ENCODE measurements at regions not wholly inside any gene's neighbourhood (a gene's known extent, or its start where the extent isn't known, plus 50 kb on each side); places are given as distances from the start of the nearest gene placed in this dataset.

GRCh38 chr2:128437204-128437565, 118.5 kb upstream of the HS6ST1 start:
- peak; percentile 55 for DNase-seq

- no peak for DNase-seq
Observed at GRCh38 chr2:128438091-128438490, 119.4 kb upstream of the HS6ST1 start.

GRCh38 chr2:128438586-128438985, 119.9 kb upstream of the HS6ST1 start:
- DNase-seq = no peak

GRCh38 chr2:128439031-128439790, 120.5 kb upstream of the HS6ST1 start:
- DNase-seq = no peak

GRCh38 chr2:128439791-128440665, 121.4 kb upstream of the HS6ST1 start:
- no peak for DNase-seq

GRCh38 chr2:128440666-128441340, 122.1 kb upstream of the HS6ST1 start:
- DNase-seq = no peak

GRCh38 chr2:128441341-128442052, 122.8 kb upstream of the HS6ST1 start:
- no peak for DNase-seq

GRCh38 chr2:128442053-128442751, 123.5 kb upstream of the HS6ST1 start:
- no peak for DNase-seq

GRCh38 chr2:128442891-128443302, 124.2 kb upstream of the HS6ST1 start:
- no peak for DNase-seq

GRCh38 chr2:128444121-128444771, 125.6 kb upstream of the HS6ST1 start:
- no peak for DNase-seq

- DNase-seq = no peak
Observed at GRCh38 chr2:128444816-128445522, 126.3 kb upstream of the HS6ST1 start.

- no peak for DNase-seq
Observed at GRCh38 chr2:128445523-128445900, 126.8 kb upstream of the HS6ST1 start.

- no peak for DNase-seq
Observed at GRCh38 chr2:128446049-128446873, 127.6 kb upstream of the HS6ST1 start.

GRCh38 chr2:128446874-128447537, 128.3 kb upstream of the HS6ST1 start:
- DNase-seq = no peak

- DNase-seq = no peak
Observed at GRCh38 chr2:128447538-128447995, 128.9 kb upstream of the HS6ST1 start.

- DNase-seq = no peak
Observed at GRCh38 chr2:128448331-128449225, 129.9 kb upstream of the HS6ST1 start.
